ENCODE measurements at regions not wholly inside any gene's neighbourhood (a gene's known extent, or its start where the extent isn't known, plus 50 kb on each side); places are given as distances from the start of the nearest gene placed in this dataset.

DNA sequence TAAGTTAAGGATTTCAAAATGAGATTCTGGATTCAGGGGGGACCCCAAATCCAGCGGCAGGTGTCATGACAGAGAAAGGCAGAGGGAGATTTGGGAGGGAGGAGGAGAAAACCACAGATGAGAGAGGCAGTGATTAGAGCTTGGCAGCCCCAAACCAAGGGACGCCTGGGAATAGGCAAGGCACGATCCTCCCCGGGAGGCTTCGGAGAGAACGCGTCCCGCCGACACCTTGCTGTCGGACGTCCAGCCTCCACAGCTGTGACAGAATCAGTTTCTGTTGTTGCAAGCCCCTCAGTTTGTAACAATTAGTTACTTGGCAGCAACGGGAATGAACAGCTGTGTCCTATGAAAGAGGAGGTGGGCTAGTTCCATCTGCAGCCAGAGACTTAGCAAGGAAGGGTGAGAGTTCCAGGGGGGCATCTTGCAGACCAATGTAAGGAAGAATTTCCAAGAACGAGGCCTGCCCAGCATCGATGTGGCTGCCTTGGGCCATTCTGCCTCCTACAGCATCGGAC lies 110.7 kb upstream of the SDK2 start (continued):
- TF ChIP-seq CTCF (IDR thresholded peaks at IDR 0.05; ENCODE audit: control extremely low read depth in 1 of 3, insufficient read depth in 1 of 3, low read depth in 1 of 3, low read length in 3 of 3), result no peak
